Stomach smooth muscle (tissue), 2 donors: ENCODE measurements at regions not wholly inside any gene's neighbourhood (a gene's known extent, or its start where the extent isn't known, plus 50 kb on each side); places are given as distances from the start of the nearest gene placed in this dataset.

Experiments used
- H3K27ac ChIP-seq: one replicate; pipeline ENCODE4 v1.7.0; 2013; ENCODE audit warnings: mild to moderate bottlenecking, low read length, inconsistent platforms
- H3K27me3 ChIP-seq, 2 donors: one replicate each; pipeline ENCODE4 v1.7.0; 2013; ENCODE audit warnings: low read length in 2 of 2; ENCODE audit not compliant: insufficient read depth in 2 of 2, control insufficient read depth in 1 of 2
- H3K36me3 ChIP-seq, 2 donors: one replicate each; pipeline ENCODE4 v1.7.0; 2013; ENCODE audit warnings: low read length in 2 of 2; ENCODE audit not compliant: control insufficient read depth in 2 of 2, insufficient read depth in 2 of 2
- H3K4me1 ChIP-seq: one replicate; pipeline ENCODE4 v1.7.0; 2013; ENCODE audit warnings: low read length; ENCODE audit not compliant: control insufficient read depth, insufficient read depth
- H3K4me3 ChIP-seq, 2 donors: one replicate each; pipeline ENCODE4 v1.7.0; 2013; ENCODE audit warnings: low read length in 2 of 2
- H3K9ac ChIP-seq, 2 donors: one replicate each; pipeline ENCODE4 v1.7.0; 2013; ENCODE audit warnings: low read length in 2 of 2, mild to moderate bottlenecking in 1 of 2
- H3K9me3 ChIP-seq, 2 donors: one replicate each; pipeline ENCODE4 v1.7.0; 2013; ENCODE audit warnings: low read length in 2 of 2; ENCODE audit not compliant: control insufficient read depth in 2 of 2
- donor health status: healthy.
- donor health status: Pancreatic carcinoma.

GRCh38 chr5:155481182-155481581 is 467.6 kb downstream of the KIF4B start:
- no peak overlapping the region for H3K9ac ChIP-seq
- no peak overlapping the region for H3K4me3 ChIP-seq
- H3K27ac ChIP-seq = no peak overlapping the region
- no peaks in the 10 kb centered on the region for H3K9me3 ChIP-seq
- H3K36me3 ChIP-seq = no peaks in the 10 kb centered on the region
- no peaks in the 10 kb centered on the region for H3K27me3 ChIP-seq
- H3K4me1 ChIP-seq = no peaks in the 10 kb centered on the region

- no peaks in the 10 kb centered on the region for H3K4me1 ChIP-seq
- no peak overlapping the region for H3K9ac ChIP-seq
- no peak overlapping the region for H3K27ac ChIP-seq
- no peak overlapping the region for H3K4me3 ChIP-seq
- no peaks in the 10 kb centered on the region for H3K27me3 ChIP-seq
- H3K36me3 ChIP-seq = no peaks in the 10 kb centered on the region
- H3K9me3 ChIP-seq = no peaks in the 10 kb centered on the region
Observed at GRCh38 chr5:155482428-155482827, 468.9 kb downstream of the KIF4B start.

GRCh38 chr5:155485386-155485785 is 471.8 kb downstream of the KIF4B start:
- Histone ChIP-seq H3K4me3 (no peak overlapping the region), H3K9ac (no peak overlapping the region), H3K9me3 (no peaks in the 10 kb centered on the region), H3K27ac (no peak overlapping the region), H3K4me1 (no peaks in the 10 kb centered on the region), H3K36me3 (no peaks in the 10 kb centered on the region), H3K27me3 (no peaks in the 10 kb centered on the region)

GRCh38 chr5:155489949-155490348 is 476.4 kb downstream of the KIF4B start:
- Histone ChIP-seq H3K27ac (no peak overlapping the region), H3K36me3 (no peaks in the 10 kb centered on the region), H3K9me3 (no peaks in the 10 kb centered on the region), H3K4me3 (no peak overlapping the region), H3K9ac (no peak overlapping the region), H3K4me1 (no peaks in the 10 kb centered on the region), H3K27me3 (no peaks in the 10 kb centered on the region)

- Histone ChIP-seq H3K36me3 (no peaks in the 10 kb centered on the region), H3K9ac (no peak overlapping the region), H3K4me1 (no peaks in the 10 kb centered on the region), H3K4me3 (no peak overlapping the region), H3K27ac (no peak overlapping the region), H3K27me3 (no peaks in the 10 kb centered on the region), H3K9me3 (no peaks in the 10 kb centered on the region)
Observed at GRCh38 chr5:155492191-155492590, 478.6 kb downstream of the KIF4B start.

GRCh38 chr5:155504606-155505005 is 491.1 kb downstream of the KIF4B start:
- no peaks in the 10 kb centered on the region for H3K4me1 ChIP-seq
- H3K27me3 ChIP-seq = peaks cover 0 to 3% of the 10 kb centered on the region in 2 donors
- H3K27ac ChIP-seq = no peak overlapping the region
- H3K9me3 ChIP-seq = no peaks in the 10 kb centered on the region
- no peaks in the 10 kb centered on the region for H3K36me3 ChIP-seq
- H3K4me3 ChIP-seq = no peak overlapping the region
- H3K9ac ChIP-seq = no peak overlapping the region

GRCh38 chr5:155507363-155507762 is 493.8 kb downstream of the KIF4B start:
- Histone ChIP-seq H3K27me3 (no peaks in the 10 kb centered on the region), H3K9me3 (no peaks in the 10 kb centered on the region), H3K4me1 (no peaks in the 10 kb centered on the region), H3K27ac (no peak overlapping the region), H3K9ac (no peak overlapping the region), H3K4me3 (no peak overlapping the region), H3K36me3 (no peaks in the 10 kb centered on the region)

GRCh38 chr5:155508673-155509072 is 495.1 kb downstream of the KIF4B start:
- Histone ChIP-seq H3K27me3 (no peaks in the 10 kb centered on the region), H3K4me1 (no peaks in the 10 kb centered on the region), H3K36me3 (no peaks in the 10 kb centered on the region), H3K9me3 (no peaks in the 10 kb centered on the region), H3K9ac (no peak overlapping the region), H3K4me3 (no peak overlapping the region), H3K27ac (no peak overlapping the region)

GRCh38 chr5:155512329-155512728 is 498.8 kb downstream of the KIF4B start:
- H3K4me1 ChIP-seq = no peaks in the 10 kb centered on the region
- H3K27ac ChIP-seq = no peak overlapping the region
- H3K4me3 ChIP-seq = no peak overlapping the region
- no peak overlapping the region for H3K9ac ChIP-seq
- no peaks in the 10 kb centered on the region for H3K36me3 ChIP-seq
- H3K27me3 ChIP-seq = no peaks in the 10 kb centered on the region
- peaks cover 0 to 6% of the 10 kb centered on the region in 2 donors for H3K9me3 ChIP-seq

- Histone ChIP-seq H3K27me3 (no peaks in the 10 kb centered on the region), H3K27ac (no peak overlapping the region), H3K4me3 (no peak overlapping the region), H3K9me3 (peaks cover 0 to 6% of the 10 kb centered on the region in 2 donors), H3K4me1 (no peaks in the 10 kb centered on the region), H3K36me3 (no peaks in the 10 kb centered on the region), H3K9ac (no peak overlapping the region)
Observed at GRCh38 chr5:155514105-155514563, 500.6 kb downstream of the KIF4B start.

- Histone ChIP-seq H3K27ac (no peak overlapping the region), H3K9me3 (no peaks in the 10 kb centered on the region), H3K4me3 (no peak overlapping the region), H3K36me3 (no peaks in the 10 kb centered on the region), H3K4me1 (no peaks in the 10 kb centered on the region), H3K9ac (no peak overlapping the region), H3K27me3 (no peaks in the 10 kb centered on the region)
Observed at GRCh38 chr5:155522540-155522939, 509.0 kb downstream of the KIF4B start.
